SK-N-MC (cell line): ENCODE measurements at regions not wholly inside any gene's neighbourhood (a gene's known extent, or its start where the extent isn't known, plus 50 kb on each side); places are given as distances from the start of the nearest gene placed in this dataset.

Experiments used
- EZH2 ChIP-seq: fragments of 200-600 bp; sonication (generic); IDR thresholded peaks from one replicate; pipeline ENCODE4 v1.6.1; 2017; ENCODE audit warnings: antibody characterized with exemption
- POLR2AphosphoS5 ChIP-seq: IDR thresholded peaks from 2 replicates; pipeline ENCODE4 v1.6.1; 2012; ENCODE audit warnings: mild to moderate bottlenecking, low read depth, low read length, borderline replicate concordance

DNA sequence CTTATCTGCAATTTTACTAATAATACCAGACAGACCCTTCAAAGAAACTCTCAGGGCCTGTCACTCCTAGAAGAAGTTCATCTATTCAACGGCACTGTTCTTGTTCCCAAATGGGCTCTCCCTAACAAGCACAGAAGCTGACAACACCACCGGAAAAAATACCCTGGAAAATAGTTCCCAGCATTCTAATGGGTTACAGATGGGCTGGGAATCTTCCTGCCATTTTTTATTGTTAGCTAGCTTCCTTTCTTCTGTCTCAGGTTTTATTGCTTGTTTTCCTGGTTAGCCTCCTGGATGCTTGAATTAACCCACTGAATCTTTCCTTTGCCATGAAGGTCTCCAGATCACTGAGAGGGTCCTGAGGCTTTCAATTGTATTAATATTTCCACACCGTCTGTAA, 689.8 kb upstream of the NRP1 start:
- TF ChIP-seq POLR2AphosphoS5 (no peak), EZH2 (no peak)
